Large intestine (tissue), 3 donors: ENCODE measurements at regions not wholly inside any gene's neighbourhood (a gene's known extent, or its start where the extent isn't known, plus 50 kb on each side); places are given as distances from the start of the nearest gene placed in this dataset.
"Not testable (repeated sequence)": the region's sequence is repeated elsewhere in the genome, so short reads cannot be mapped to it uniquely, and the experiment has no call there.

Experiments used
- DNase-seq, 2 donors: peaks; one replicate each; pipeline versions ENCODE4 v3.0.0 to v3.0.0-alpha.2; 2013
- H3K27ac ChIP-seq: one replicate; pipeline ENCODE4 v1.5.1; 2013; ENCODE audit warnings: low read length
- H3K27me3 ChIP-seq: 2 replicates; pipeline ENCODE4 v1.6.1; 2013; ENCODE audit warnings: low read length; ENCODE audit not compliant: control insufficient read depth, insufficient read depth
- H3K36me3 ChIP-seq: 2 replicates; pipeline ENCODE4 v1.6.1; 2013; ENCODE audit warnings: low read length; ENCODE audit not compliant: control insufficient read depth, insufficient read depth
- H3K4me1 ChIP-seq: one replicate; pipeline ENCODE4 v1.6.1; 2013; ENCODE audit warnings: low read length; ENCODE audit not compliant: control insufficient read depth, insufficient read depth
- H3K4me3 ChIP-seq: one replicate; pipeline ENCODE4 v1.5.1; 2013; ENCODE audit warnings: low read length
- H3K9me3 ChIP-seq: one replicate; pipeline ENCODE4 v1.6.1; 2013; ENCODE audit warnings: mild to moderate bottlenecking, low read depth, low read length, moderate library complexity; ENCODE audit not compliant: control insufficient read depth
- WGBS: methylation state at CpG from one replicate; pipeline ENCODE4 v1.1.5; 2013; ENCODE audit warnings: low lambda C conversion rate; ENCODE audit not compliant: insufficient coverage; 5-methylcytosine and 5-hydroxymethylcytosine counted together

GRCh38 chr14:19120383-19120782 is 153.1 kb downstream of the POTEM start:
- WGBS = no CpG with 5 or more reads among the region's 6 CpGs
- H3K4me1 ChIP-seq, DNase-seq: not testable (repeated sequence)

GRCh38 chr14:19126269-19127051 is 159.2 kb downstream of the POTEM start:
- WGBS = no CpG with 5 or more reads among the region's 5 CpGs
- not testable (repeated sequence) for DNase-seq

More at GRCh38 chr14:19120383-19120782, 153.1 kb downstream of the POTEM start:
- not testable (repeated sequence) for H3K4me3 ChIP-seq, H3K27me3 ChIP-seq, H3K9me3 ChIP-seq, H3K27ac ChIP-seq, H3K36me3 ChIP-seq

DNA sequence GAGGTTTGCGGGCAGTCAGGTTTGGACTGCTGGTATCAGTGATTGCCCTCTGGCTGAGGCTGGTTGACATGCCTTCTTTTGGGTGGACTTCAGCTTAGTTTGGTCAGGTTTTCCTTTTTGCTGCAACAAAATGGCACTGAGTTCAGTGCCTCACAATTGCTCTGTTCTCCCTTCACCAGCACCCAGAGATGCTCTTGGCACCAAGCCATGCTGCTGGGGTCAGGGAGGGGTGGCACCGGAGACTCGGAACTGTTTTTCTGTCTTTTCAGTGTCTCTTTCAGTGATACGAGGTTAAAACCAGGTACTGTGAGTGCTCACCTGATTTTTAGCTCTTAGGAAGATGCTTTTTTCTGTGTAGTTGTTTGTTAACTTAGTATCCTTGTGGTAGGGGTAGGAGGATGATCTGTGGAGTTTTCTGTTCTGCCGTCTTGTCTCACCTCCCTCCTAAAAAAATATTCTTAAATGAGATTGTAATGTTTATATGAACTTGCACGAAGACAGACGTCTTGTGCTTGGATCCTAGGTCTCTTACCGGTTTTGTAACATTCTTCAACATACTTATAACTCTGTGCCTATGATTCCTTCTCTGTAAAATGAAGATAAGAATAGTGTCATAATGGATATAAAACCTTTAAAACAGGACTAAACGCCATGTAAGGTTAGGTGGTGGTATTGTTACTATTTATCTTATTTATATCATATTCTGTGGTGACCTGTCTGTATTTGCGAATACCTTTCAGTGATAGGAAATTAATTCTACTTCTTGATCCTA is 160.6 kb downstream of the POTEM start:
- WGBS = 67% methylated on average over 1 of the region's 10 CpGs
- not testable (repeated sequence) for H3K27me3 ChIP-seq, H3K4me1 ChIP-seq, H3K36me3 ChIP-seq, H3K27ac ChIP-seq, H3K4me3 ChIP-seq, H3K9me3 ChIP-seq
- DNase-seq = peak in 1 of 2 donors; percentile 3

More at GRCh38 chr14:19126269-19127051, 159.2 kb downstream of the POTEM start:
- H3K27me3 ChIP-seq, H3K36me3 ChIP-seq, H3K9me3 ChIP-seq, H3K4me1 ChIP-seq, H3K27ac ChIP-seq, H3K4me3 ChIP-seq: not testable (repeated sequence)

DNA sequence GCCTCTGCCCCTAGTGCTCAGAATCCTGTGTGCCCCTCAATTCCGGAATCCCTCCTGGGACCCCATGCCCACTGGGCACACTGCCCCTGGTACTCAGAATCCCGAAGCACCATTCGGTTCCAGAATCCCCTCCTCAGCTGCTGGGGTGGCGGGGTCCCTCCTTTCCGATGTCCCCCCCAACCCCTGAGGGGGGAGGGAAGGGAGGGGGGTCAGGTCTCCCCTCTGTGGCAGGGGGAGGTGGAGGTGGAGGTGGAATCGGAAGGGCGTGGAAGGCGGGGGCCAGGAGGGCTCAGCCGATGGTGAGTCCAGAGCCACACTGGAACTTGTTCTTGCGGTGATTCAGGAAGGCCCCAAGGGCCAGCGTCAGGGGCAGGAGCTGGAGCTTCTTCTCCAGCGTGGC is 164.3 kb downstream of the POTEM start:
- not testable (repeated sequence) for H3K27ac ChIP-seq, H3K9me3 ChIP-seq, H3K36me3 ChIP-seq, DNase-seq, H3K4me3 ChIP-seq, H3K27me3 ChIP-seq, H3K4me1 ChIP-seq
- no CpG with 5 or more reads among the region's 12 CpGs for WGBS

GRCh38 chr14:19132013-19132835 is 165.0 kb downstream of the POTEM start:
- H3K36me3 ChIP-seq, DNase-seq, H3K9me3 ChIP-seq, H3K4me3 ChIP-seq, H3K27me3 ChIP-seq, H3K27ac ChIP-seq, H3K4me1 ChIP-seq: not testable (repeated sequence)
- no CpG with 5 or more reads among the region's 45 CpGs for WGBS

DNA sequence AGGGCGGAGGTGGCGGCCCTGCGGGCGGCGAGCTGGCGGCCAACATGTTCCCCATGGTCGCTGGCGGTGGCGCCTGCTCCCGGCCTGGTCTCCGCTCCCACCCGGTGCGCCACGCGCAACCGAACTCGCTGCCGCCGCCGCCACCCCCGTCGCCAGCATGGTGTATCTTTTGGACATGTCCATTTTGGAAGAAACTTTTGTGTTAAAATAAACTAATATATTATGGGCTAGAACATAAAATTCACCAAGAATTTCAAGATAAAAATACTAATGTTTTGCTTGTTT is 165.5 kb downstream of the POTEM start:
- H3K36me3 ChIP-seq, DNase-seq, H3K27me3 ChIP-seq, H3K9me3 ChIP-seq, H3K4me1 ChIP-seq, H3K4me3 ChIP-seq, H3K27ac ChIP-seq: not testable (repeated sequence)
- no CpG with 5 or more reads among the region's 22 CpGs for WGBS

DNA sequence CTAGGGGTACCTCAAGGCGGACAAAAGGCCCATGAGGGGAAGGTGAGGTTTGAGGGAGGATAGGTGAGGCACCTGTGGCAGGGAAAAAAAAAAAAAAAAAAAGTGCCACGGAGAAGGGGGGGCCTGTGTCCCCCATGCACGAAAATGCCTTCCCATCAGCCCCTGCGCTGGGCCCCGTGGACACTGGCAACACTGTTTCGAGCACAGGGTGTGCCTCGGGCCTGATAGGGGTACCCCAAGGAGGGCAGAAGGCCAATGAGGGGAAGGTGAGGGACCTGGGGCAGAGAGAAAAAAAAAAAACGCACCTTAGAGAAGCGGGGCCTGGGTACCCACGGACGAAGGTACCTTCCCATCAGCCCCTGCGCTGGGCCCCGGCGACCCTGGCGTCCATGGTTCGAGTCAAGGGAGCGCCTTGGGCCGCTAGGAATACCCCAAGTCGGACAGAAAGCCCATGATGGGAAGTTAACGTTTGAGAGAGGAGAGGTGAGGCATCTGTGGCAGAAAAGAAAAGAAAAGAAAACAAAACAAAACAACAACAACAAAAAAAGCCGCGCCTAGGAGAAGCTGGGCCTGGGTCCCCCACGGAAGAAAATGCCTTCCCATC is 190.0 kb downstream of the POTEM start:
- H3K4me1 ChIP-seq, DNase-seq, H3K27ac ChIP-seq, H3K9me3 ChIP-seq, H3K27me3 ChIP-seq, H3K36me3 ChIP-seq, H3K4me3 ChIP-seq: not testable (repeated sequence)
- WGBS = 20% methylated on average over 1 of the region's 23 CpGs

DNA sequence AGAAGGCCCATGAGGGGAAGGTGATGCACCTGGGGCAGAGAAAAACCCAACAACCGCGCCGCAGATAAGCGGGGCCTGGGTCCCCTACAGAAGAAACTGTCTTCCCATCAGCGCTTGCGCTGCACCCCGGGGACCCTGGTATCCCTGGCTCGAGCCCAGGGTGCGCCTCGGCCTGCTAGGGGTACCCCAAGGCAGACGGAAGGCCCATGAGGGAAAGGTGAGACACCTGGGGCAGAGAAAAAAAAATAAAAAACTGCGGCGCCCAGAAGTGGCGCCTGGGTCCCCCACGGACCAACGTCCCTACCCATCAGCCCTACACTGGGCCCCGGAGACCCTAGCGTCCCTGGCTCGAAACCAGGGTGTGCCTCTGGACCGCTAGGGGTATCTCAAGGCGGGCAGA is 190.8 kb downstream of the POTEM start:
- not testable (repeated sequence) for H3K27ac ChIP-seq, H3K9me3 ChIP-seq, DNase-seq, H3K27me3 ChIP-seq, H3K4me1 ChIP-seq, H3K4me3 ChIP-seq, H3K36me3 ChIP-seq
- no CpG with 5 or more reads among the region's 21 CpGs for WGBS

- H3K4me1 ChIP-seq, H3K27ac ChIP-seq, H3K36me3 ChIP-seq, H3K4me3 ChIP-seq, H3K9me3 ChIP-seq, H3K27me3 ChIP-seq, DNase-seq: not testable (repeated sequence)
- WGBS = no CpG with 5 or more reads among the region's 18 CpGs
These were observed 191.4 kb downstream of the POTEM start for GRCh38 chr14:19158588-19158987.

DNA sequence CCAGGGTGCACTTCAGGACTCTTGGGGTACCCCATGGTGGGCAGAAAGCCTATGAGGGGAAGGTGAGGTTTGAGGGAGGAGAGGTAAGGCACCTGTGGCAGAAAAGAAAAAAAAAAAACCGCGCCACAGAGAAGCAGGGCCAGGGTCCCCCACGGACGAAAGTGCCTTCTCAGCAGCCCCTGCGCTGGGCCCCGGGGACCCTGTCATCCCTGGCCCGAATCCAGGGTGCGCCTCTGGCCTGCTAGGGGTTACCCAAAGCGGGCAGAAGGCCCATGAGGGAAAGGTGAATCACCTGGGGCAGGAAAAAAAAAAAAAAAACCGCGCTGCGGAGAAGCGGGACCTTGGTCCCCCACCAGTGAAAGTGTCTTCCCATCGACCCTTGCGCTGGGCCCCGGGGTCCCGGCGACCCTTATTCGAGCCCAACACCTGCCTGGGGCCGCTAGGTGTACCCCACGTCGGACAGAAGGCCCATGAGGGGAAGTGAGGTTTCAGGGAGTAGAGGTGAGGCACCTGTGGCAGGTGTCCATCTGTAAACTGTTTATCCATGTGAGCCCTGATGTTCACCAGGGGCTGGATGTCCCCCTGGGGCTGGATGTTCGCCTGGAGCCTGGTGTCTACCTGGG is 191.9 kb downstream of the POTEM start:
- DNase-seq, H3K27me3 ChIP-seq, H3K9me3 ChIP-seq, H3K36me3 ChIP-seq, H3K27ac ChIP-seq, H3K4me1 ChIP-seq, H3K4me3 ChIP-seq: not testable (repeated sequence)
- no CpG with 5 or more reads among the region's 23 CpGs for WGBS
